ENCODE measurements at regions not wholly inside any gene's neighbourhood (a gene's known extent, or its start where the extent isn't known, plus 50 kb on each side); places are given as distances from the start of the nearest gene placed in this dataset.
"Not testable (repeated sequence)": the region's sequence is repeated elsewhere in the genome, so short reads cannot be mapped to it uniquely, and the experiment has no call there.

GRCh38 chr1:98179151-98179773, 258.4 kb upstream of the DPYD start:
- intact Hi-C loops (cut with DNase I): no loop called here
- DNase-seq (ENCODE audit: low spot score): no peak

DNA sequence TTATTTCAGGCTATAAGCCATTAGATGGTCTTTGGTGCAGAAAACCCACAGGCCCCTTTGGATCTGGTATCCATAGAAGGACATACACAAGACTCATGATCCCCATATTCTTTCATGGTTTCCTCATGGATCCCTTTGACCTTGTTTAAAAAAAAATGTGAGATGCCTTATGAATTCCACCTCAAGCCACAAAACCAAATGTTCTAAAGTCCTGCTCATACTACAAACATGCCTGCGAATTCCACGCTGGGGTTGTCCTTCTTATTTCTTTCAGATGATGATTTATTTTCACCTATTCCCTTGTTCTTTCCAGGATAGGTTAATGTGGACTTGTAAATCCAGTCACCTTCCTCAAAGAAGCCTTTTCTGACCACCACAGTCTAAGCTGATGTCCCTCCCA, 256.9 kb upstream of the DPYD start:
- intact Hi-C loops (cut with DNase I): no loop called here
- DNase-seq (ENCODE audit: low spot score): no peak

- DNase-seq (ENCODE audit: low spot score): no peak
- intact Hi-C loops (cut with DNase I): no loop called here
These were observed 256.1 kb upstream of the DPYD start for GRCh38 chr1:98176936-98177335.

- intact Hi-C loops (cut with DNase I): no loop called here
- no peak for DNase-seq (ENCODE audit: low spot score)
These were observed 255.6 kb upstream of the DPYD start for GRCh38 chr1:98176414-98176813.

GRCh38 chr1:98172578-98172977, 251.7 kb upstream of the DPYD start:
- intact Hi-C loops (cut with DNase I): no loop called here
- DNase-seq (ENCODE audit: low spot score): no peak

GRCh38 chr1:98172022-98172421, 251.2 kb upstream of the DPYD start:
- DNase-seq (ENCODE audit: low spot score): no peak
- intact Hi-C loops (cut with DNase I): no loop called here

- DNase-seq (ENCODE audit: low spot score): no peak
- intact Hi-C loops (cut with DNase I): no loop called here
These were observed 243.7 kb upstream of the DPYD start for GRCh38 chr1:98164509-98164908.

DNA sequence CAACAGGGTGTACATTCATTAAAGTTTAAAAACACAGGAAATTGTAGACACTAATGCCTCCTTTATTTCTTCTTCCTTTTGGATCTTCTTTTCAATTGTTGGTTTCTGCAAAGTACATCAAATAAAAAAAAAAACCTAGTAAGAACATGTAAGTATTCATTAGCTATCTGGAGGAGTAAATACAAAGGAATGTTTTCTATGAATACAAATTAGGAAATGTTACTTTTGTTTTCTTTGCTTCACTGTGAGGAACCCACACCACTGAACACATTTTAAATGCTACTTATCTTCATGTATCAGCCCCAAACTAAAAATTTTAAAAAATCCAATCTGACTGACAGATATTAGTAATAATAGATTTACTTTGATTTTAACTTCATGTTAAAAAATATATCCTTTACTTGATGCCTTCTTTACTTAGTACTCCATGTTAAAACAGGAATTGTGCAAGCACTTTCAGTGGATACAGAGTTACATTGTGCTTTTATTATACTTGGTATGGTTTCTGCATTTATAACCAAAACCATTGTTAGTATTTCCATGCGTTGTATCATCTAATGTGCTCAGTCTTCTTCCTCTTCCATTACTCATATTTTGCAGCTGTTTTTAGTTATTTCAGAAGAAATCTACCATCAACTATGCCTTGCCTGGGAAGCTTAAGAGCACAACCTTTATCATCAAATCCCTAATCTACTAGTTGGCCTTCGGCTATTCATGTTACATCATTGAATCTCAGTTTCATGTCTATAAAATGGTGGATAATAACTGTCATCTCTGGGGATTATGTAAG, 236.9 kb upstream of the DPYD start:
- intact Hi-C loops (cut with DNase I): no loop called here
- no peak for DNase-seq (ENCODE audit: low spot score)

DNA sequence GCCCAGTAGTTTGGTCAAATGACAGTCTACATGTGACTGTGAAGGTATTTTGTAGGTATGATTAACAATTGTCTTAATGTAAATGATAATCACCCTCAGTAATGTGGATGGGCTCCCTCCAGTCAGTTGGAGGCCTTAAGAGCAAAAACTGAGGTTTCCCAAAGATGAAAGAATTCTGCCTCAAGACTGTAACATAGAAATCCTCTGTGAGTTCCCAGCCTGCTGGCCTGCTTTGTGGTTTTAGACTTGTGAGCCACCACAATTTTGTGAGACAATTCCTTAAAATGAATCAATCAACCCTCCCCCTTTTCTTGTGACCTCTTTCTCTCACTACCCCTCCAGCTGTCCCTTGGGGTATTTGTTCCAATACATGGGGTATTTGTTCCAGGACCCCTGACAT, 226.4 kb upstream of the DPYD start:
- intact Hi-C loops (cut with DNase I): no loop called here
- DNase-seq (ENCODE audit: low spot score): no peak

DNA sequence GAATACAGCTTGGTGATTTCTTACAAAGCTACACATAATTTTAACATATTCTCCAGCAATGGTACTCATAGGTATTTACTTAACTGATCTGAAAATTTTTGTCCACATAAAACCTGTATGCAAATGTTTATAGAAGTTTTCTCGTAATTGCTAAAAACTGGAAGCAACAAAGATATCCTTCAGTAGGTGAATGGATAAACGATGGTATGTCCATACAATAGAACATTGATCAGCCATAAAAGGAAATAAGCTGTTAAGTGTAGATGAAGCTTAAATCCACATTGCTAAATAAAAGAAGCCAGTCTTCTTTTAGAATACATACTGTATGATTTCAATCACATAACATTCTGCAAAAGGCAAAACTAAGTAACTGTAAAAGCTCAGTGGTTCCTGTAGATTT, 224.8 kb upstream of the DPYD start:
- intact Hi-C loops (cut with DNase I): no loop called here
- no peak for DNase-seq (ENCODE audit: low spot score)

DNA sequence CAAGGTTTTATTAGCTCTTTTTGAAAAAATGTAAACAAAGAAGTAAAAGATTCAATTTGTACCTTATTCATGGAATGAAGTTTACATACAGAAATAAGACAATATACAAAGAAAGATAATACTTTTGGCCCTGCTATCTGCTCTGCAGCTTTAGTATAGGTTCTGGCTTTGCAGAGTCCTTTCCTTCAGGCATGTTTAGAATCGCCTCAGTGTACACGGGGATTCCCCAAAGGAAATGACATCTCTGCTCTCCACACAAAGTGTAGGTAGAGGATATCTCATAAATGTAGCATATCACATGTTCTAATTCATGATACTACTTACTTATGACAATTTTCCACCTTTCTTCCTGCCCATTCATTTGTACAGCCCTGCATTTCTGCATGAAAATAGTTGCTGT, 222.6 kb upstream of the DPYD start:
- intact Hi-C loops (cut with DNase I): no loop called here

GRCh38 chr1:98133131-98133530, 212.3 kb upstream of the DPYD start:
- no peak for DNase-seq (ENCODE audit: low spot score)
- intact Hi-C loops (cut with DNase I): no loop called here

More for the DNA sequence above, 222.6 kb upstream of the DPYD start:
- no peak for DNase-seq (ENCODE audit: low spot score)

- no peak for DNase-seq (ENCODE audit: low spot score)
- intact Hi-C loops (cut with DNase I): no loop called here
These were observed 209.6 kb upstream of the DPYD start for GRCh38 chr1:98130408-98130807.

DNA sequence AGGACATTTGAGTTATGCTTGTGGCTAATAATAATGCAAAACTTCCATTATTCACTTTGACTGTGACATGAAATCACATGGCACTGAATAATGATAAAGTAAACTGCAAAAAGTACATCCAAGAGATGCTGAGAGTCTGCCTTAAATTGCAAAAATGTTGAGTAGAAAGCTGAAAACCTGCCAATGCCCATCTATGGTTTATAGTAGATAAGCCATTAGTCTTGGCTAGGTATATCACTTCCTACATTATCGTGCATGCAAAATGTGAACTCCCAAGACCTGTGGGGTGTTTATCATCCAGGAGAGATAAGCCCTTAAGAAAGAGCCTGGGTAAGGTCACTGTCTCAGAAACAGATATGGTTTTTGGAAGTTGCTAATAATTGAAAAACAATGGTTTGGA, 208.7 kb upstream of the DPYD start:
- DNase-seq (ENCODE audit: low spot score): no peak
- intact Hi-C loops (cut with DNase I): no loop called here

DNA sequence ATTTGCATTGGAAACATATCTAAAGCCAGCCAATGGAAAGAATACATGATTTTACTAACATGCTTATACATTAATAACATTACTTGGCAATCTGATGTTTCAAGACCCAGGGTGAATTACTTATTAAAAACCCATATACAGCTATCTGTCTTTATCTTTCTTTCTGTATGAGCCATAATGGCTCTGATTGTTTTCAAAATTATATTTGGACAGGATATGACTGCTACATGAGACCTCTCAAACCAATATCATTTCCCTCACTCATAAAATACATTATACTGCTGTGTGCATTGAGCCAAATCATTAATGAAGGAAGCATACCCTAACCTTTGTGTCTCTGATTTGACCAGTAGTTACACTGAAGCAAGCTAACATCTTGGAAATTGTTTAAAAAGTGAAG, 205.9 kb upstream of the DPYD start:
- intact Hi-C loops (cut with DNase I): no loop called here
- no peak for DNase-seq (ENCODE audit: low spot score)

- no peak for DNase-seq (ENCODE audit: low spot score)
- intact Hi-C loops (cut with DNase I): no loop called here
These were observed 200.8 kb upstream of the DPYD start for GRCh38 chr1:98121646-98122045.

- intact Hi-C loops (cut with DNase I): no loop called here
- DNase-seq (ENCODE audit: low spot score): no peak
These were observed 199.0 kb upstream of the DPYD start for GRCh38 chr1:98119796-98120195.

GRCh38 chr1:98113811-98114210, 193.0 kb upstream of the DPYD start:
- intact Hi-C loops (cut with DNase I): no loop called here
- no peak for DNase-seq (ENCODE audit: low spot score)

- intact Hi-C loops (cut with DNase I): no loop called here
- DNase-seq (ENCODE audit: low spot score): no peak
These were observed 191.8 kb upstream of the DPYD start for GRCh38 chr1:98112626-98113025.

DNA sequence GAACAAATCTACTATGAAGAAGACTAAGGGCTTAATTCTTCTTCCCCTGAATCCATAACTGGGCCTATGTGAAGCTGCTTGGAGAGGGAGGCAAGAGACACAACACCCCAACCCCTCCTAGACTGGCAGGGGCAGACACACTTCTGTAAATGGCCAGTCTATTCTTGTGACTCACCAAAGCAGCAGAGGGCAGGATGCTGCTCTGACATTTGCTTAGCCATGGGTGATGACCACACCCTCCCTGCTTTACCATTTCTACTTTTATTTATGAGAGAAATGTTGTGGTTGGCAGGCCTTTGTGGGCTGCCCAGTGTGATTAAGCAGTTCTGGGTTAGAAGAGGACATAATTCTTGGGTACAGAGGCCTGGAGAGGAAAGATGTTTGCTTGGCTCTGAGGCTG, 189.8 kb upstream of the DPYD start:
- intact Hi-C loops (cut with DNase I): no loop called here
- no peak for DNase-seq (ENCODE audit: low spot score)

DNA sequence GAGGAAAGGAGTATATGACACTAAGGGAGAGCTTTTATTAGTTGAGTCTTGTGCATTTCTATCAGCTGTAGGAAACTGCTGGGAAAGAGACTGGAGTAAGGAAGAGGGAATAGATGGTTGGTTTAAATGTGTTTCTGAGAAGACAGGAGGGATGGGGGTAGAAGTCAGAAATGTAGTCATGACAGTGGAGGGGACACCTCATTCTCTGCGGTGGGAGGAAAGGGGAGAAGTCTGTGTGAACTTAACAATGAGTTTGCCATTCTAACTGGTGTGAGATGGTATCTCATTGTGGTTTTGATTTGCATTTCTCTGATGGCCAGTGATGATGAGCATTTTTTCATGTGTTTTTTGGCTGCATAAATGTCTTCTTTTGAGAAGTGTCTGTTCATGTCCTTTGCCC, 187.5 kb upstream of the DPYD start:
- intact Hi-C loops (cut with DNase I); DNase-seq (ENCODE audit: low spot score): not testable (repeated sequence)

GRCh38 chr1:98107256-98107655, 186.4 kb upstream of the DPYD start:
- intact Hi-C loops (cut with DNase I): no loop called here
- DNase-seq (ENCODE audit: low spot score): no peak

Data from cardiac septum (tissue), 1 donor.